ENCODE measurements at regions not wholly inside any gene's neighbourhood (a gene's known extent, or its start where the extent isn't known, plus 50 kb on each side); places are given as distances from the start of the nearest gene placed in this dataset.

GRCh38 chr11:115117956-115118493, 386.2 kb downstream of the CADM1 start:
- Histone ChIP-seq H3K9me2 (replicated peaks; ENCODE audit: insufficient read depth) (no peaks in the 10 kb centered on the region), H3K27me3 (no peaks in the 10 kb centered on the region), H3K4me2 (no peak overlapping the region), H4K20me1 (ENCODE audit: insufficient read depth, poor library complexity, severe bottlenecking) (no peaks in the 10 kb centered on the region), H3K79me2 (no peaks in the 10 kb centered on the region), H3K36me3 (replicated peaks; ENCODE audit: insufficient read depth, low read depth) (no peaks in the 10 kb centered on the region), H2AFZ (no peak overlapping the region), H3K9me3 (ENCODE audit: low read depth) (no peaks in the 10 kb centered on the region), H3K4me1 (ENCODE audit: insufficient read depth) (no peaks in the 10 kb centered on the region), H3K27ac (no peak overlapping the region), H3K4me3 (no peak overlapping the region)
- 58% methylated on average over 5 of the region's 5 CpGs for WGBS (ENCODE audit: low lambda C conversion rate, missing lambda C conversion rate)
- DNase-seq (ENCODE audit: low spot score), result no peak
- TF ChIP-seq EZH2 (IDR thresholded peaks at IDR 0.05; ENCODE audit: borderline replicate concordance) (no peak), CTCF (IDR thresholded peaks at IDR 0.05; ENCODE audit: poor library complexity) (no peak), EZH2phosphoT487 (IDR thresholded peaks at IDR 0.05; ENCODE audit: low read depth, severe bottlenecking, unreplicated experiment) (no peak)

GRCh38 chr11:115119146-115119545, 385.1 kb downstream of the CADM1 start:
- no peak for DNase-seq (ENCODE audit: low spot score)
- H3K79me2 ChIP-seq, result no peaks in the 10 kb centered on the region
- no peaks in the 10 kb centered on the region for H3K36me3 ChIP-seq (replicated peaks; ENCODE audit: insufficient read depth, low read depth)
- WGBS (ENCODE audit: low lambda C conversion rate, missing lambda C conversion rate), result 76% methylated on average over 6 of the region's 6 CpGs
- no peaks in the 10 kb centered on the region for H3K4me1 ChIP-seq (ENCODE audit: insufficient read depth)
- H4K20me1 ChIP-seq (ENCODE audit: insufficient read depth, poor library complexity, severe bottlenecking), result no peaks in the 10 kb centered on the region
- H2AFZ ChIP-seq, result no peak overlapping the region
- H3K4me3 ChIP-seq, result no peak overlapping the region
- H3K27ac ChIP-seq, result no peak overlapping the region
- H3K27me3 ChIP-seq, result no peaks in the 10 kb centered on the region
- H3K9me2 ChIP-seq (replicated peaks; ENCODE audit: insufficient read depth), result no peaks in the 10 kb centered on the region
- H3K9me3 ChIP-seq (ENCODE audit: low read depth), result no peaks in the 10 kb centered on the region
- no peak overlapping the region for H3K4me2 ChIP-seq
- TF ChIP-seq EZH2 (IDR thresholded peaks at IDR 0.05; ENCODE audit: borderline replicate concordance), result no peak
- TF ChIP-seq EZH2phosphoT487 (IDR thresholded peaks at IDR 0.05; ENCODE audit: low read depth, severe bottlenecking, unreplicated experiment), result no peak
- TF ChIP-seq CTCF (IDR thresholded peaks at IDR 0.05; ENCODE audit: poor library complexity), result no peak
